SIG-M5 treated with dmso at 0.1 percent for 504 hours (cell line): ENCODE measurements at regions not wholly inside any gene's neighbourhood (a gene's known extent, or its start where the extent isn't known, plus 50 kb on each side); places are given as distances from the start of the nearest gene placed in this dataset.
"Not testable (repeated sequence)": the region's sequence is repeated elsewhere in the genome, so short reads cannot be mapped to it uniquely, and the experiment has no call there.

ENCODE experiments used
- DNase-seq: peaks from one replicate; lab custom pipeline; 2025; ENCODE audit not compliant: unreplicated experiment; lab: John Stamatoyannopoulos, UW

GRCh38 chr10:4278186-4278585 is 493.2 kb upstream of the KLF6 start:
- no peak for DNase-seq

- DNase-seq, result no peak
These were observed 491.1 kb upstream of the KLF6 start for GRCh38 chr10:4276151-4276550.

- DNase-seq, result not testable (repeated sequence)
These were observed 489.7 kb upstream of the KLF6 start for GRCh38 chr10:4274671-4275070.

GRCh38 chr10:4271193-4271592 is 486.2 kb upstream of the KLF6 start:
- no peak for DNase-seq

GRCh38 chr10:4270116-4270515 is 485.1 kb upstream of the KLF6 start:
- peak; percentile 47 for DNase-seq

GRCh38 chr10:4268490-4268889 is 483.5 kb upstream of the KLF6 start:
- not testable (repeated sequence) for DNase-seq

- DNase-seq, result no peak
These were observed 482.2 kb upstream of the KLF6 start for GRCh38 chr10:4267086-4267773.

- peak; percentile 3 for DNase-seq
These were observed 481.5 kb upstream of the KLF6 start for GRCh38 chr10:4266416-4267085.

- DNase-seq, result no peak
These were observed 481.0 kb upstream of the KLF6 start for GRCh38 chr10:4265964-4266363.

GRCh38 chr10:4264209-4264865 is 479.3 kb upstream of the KLF6 start:
- no peak for DNase-seq

- no peak for DNase-seq
These were observed 478.6 kb upstream of the KLF6 start for GRCh38 chr10:4263601-4263921.

- no peak for DNase-seq
These were observed 478.0 kb upstream of the KLF6 start for GRCh38 chr10:4262870-4263600.

GRCh38 chr10:4262449-4262848 is 477.4 kb upstream of the KLF6 start:
- DNase-seq, result no peak

GRCh38 chr10:4260483-4261124 is 475.6 kb upstream of the KLF6 start:
- DNase-seq, result no peak

GRCh38 chr10:4257939-4258465 is 473.0 kb upstream of the KLF6 start:
- DNase-seq, result no peak

- DNase-seq, result no peak
These were observed 472.0 kb upstream of the KLF6 start for GRCh38 chr10:4256971-4257370.

- no peak for DNase-seq
These were observed 470.7 kb upstream of the KLF6 start for GRCh38 chr10:4255751-4256150.

- DNase-seq, result no peak
These were observed 469.3 kb upstream of the KLF6 start for GRCh38 chr10:4254101-4254994.

- DNase-seq, result no peak
These were observed 467.7 kb upstream of the KLF6 start for GRCh38 chr10:4252701-4253100.

- no peak for DNase-seq
These were observed 465.5 kb upstream of the KLF6 start for GRCh38 chr10:4250587-4250887.
